Liver (tissue), 3 donors: ENCODE measurements at regions not wholly inside any gene's neighbourhood (a gene's known extent, or its start where the extent isn't known, plus 50 kb on each side); places are given as distances from the start of the nearest gene placed in this dataset.

Experiments
- CTCF ChIP-seq: fragments of 150-350 bp; IDR thresholded peaks from 2 replicates; pipeline ENCODE4 v1.5.1; 2017; ENCODE audit warnings: improper control_type of control experiment, low read depth, low read length; ENCODE audit not compliant: missing input control
- GABPA ChIP-seq, 2 donors: IDR thresholded peaks in 1 of 2; conservative IDR thresholded peaks in 1 of 2; 2 replicates each; pipeline ENCODE4 v1.6.1; 2016; ENCODE audit warnings: antibody characterized with exemption in 2 of 2, mild to moderate bottlenecking in 1 of 2, moderate library complexity in 1 of 2
- TAF1 ChIP-seq: conservative IDR thresholded peaks from 2 replicates; pipeline ENCODE4 v1.6.1; 2016; ENCODE audit warnings: antibody characterized with exemption, mild to moderate bottlenecking
- TF ChIP-seq, protein P1 (sequence below): IDR thresholded peaks from 2 replicates; pipeline ENCODE4 v1.6.1; 2016; ENCODE audit warnings: antibody characterized with exemption
- donor health status: healthy.
- donor health status: healthy.

GRCh38 chr11:134517621-134518293, 105.7 kb upstream of the B3GAT1 start:
- TF ChIP-seq CTCF = no peak
- TF ChIP-seq, protein P1, sequence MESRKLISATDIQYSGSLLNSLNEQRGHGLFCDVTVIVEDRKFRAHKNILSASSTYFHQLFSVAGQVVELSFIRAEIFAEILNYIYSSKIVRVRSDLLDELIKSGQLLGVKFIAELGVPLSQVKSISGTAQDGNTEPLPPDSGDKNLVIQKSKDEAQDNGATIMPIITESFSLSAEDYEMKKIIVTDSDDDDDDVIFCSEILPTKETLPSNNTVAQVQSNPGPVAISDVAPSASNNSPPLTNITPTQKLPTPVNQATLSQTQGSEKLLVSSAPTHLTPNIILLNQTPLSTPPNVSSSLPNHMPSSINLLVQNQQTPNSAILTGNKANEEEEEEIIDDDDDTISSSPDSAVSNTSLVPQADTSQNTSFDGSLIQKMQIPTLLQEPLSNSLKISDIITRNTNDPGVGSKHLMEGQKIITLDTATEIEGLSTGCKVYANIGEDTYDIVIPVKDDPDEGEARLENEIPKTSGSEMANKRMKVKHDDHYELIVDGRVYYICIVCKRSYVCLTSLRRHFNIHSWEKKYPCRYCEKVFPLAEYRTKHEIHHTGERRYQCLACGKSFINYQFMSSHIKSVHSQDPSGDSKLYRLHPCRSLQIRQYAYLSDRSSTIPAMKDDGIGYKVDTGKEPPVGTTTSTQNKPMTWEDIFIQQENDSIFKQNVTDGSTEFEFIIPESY = no peak
- TF ChIP-seq TAF1 = no peak
- TF ChIP-seq GABPA (IDR thresholded peaks at IDR 0.05 in 1 of 2, conservative IDR thresholded peaks at IDR 0.05 in 1 of 2) = no peak
